GM19452 (cell line): ENCODE measurements at regions not wholly inside any gene's neighbourhood (a gene's known extent, or its start where the extent isn't known, plus 50 kb on each side); places are given as distances from the start of the nearest gene placed in this dataset.

Experiments used
- ATAC-seq: cut with Tn5 transposase; IDR thresholded peaks from one replicate; pipeline ENCODE4 v1.9.1; 2021; ENCODE audit not compliant: unreplicated experiment

DNA sequence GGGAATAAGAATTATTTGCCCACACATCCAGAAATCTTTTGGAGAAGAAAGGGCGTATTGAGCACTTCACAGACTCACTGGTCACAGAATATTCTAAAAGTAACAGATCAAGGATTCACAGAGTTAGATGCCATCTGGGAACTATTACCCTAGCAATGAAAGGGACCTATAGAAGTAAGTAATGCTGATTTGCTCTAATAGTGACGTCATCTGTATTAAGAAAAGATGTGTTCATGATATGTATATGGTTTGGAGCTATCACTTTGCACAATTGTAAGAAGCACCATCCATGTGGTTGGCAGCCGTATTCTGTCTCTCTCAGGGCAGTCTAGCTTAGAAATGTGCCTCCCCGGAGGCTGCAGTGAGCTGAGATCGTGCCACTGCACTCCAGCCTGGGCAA is 52.8 kb upstream of the SV2C start:
- ATAC-seq = no peak

DNA sequence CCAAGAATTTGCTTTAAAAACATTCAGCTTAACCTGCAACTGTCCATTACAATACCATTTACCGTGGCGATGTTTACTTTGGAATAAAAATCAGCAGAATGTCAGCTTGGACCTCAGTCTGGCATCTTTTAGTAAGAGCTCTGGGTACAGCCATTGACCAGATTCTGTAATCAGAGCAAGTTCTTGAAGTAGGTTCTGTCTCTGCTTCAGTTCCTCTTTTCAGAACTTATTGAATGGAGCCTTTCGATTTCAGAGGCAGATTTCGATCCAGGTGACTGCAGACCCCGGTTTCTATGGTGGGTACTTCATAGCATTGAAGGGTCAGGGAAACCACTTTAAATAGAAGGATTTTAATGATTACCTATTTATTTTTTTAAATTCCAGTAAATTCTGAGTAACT is 53.4 kb upstream of the SV2C start:
- ATAC-seq = no peak

DNA sequence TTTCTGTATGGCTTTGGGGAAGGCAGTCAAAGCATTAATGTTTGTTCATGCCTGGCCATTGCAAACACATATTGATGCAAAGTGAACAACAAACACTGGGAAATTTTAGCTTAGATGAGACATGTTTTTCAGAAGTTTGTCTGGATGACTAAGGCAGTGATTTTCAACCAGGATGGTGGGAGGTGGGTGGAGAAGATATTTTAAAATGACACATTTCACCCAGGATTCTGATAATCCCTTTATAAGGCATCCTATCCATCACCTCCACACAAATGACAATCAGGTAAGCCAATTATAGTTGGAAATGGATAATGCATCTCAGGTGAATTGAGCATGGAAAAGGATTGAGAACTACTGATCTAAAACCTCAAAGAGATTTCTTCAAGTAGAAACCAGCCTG is 57.4 kb upstream of the SV2C start:
- no peak for ATAC-seq

DNA sequence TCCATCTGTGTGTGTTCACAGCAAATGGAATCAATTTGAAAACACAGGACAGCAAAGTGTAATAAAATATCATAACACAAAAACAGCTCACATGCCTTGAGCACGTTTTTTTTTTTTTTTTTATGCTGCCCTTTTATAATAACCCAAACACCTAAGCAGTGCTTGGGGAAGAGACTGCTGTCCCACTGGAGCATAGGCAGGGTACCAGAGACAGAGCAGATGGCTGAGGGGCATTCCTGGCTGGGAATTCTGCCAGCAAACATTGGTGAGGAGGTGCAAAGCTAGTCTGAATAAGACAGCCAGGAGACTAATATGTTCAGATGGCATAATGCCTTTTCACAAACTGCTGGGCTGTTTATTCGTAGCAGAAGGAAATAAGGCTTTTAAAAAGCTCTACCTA is 58.1 kb upstream of the SV2C start:
- ATAC-seq = no peak

DNA sequence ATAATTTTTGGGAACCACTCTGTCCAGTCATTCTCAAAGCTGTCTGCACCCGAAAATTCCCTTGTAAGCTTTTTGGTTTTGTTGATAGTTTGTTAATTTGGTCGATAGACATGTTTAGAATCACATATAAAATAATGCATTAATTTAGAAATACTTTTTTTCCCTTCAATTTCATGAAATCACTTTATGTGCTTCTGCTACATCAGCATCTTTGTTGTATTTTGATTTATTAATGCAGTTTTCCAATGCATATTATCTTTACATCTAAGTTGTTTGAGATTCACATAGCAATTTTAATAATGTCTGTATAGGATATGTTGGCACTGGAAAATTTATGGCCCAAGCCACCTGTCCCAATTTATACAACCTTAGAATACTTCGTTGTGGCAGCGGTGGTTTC is 60.6 kb upstream of the SV2C start:
- no peak for ATAC-seq

DNA sequence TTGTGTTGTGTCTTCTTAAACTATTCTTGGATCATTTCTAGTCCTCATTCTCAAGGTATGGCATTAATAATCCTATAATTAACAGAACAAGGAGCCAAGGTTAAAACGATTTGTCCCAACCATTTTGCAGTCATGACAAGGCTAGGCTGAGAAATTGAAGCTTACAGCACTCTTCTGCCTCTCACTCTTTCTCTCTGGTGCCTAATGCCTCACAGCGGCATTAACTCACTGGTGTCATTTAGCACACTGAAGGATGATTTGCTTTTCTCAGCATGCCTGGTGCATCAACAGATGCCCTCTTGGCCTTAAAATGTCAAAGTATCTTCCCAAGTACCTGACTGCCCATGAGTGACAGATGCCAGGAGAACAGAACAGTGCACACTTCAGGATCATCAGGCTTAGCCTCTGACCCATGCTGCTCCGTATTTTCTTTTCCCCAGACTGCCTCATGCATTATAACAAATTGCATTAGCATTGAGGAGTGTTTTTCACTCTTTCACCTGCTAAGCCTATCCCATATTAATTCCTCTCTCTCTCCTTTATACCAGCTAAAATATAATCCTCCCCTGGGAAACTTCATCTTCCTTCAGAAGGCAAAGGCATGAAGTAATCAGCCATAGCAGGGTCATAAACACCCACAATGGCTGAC is 61.1 kb upstream of the SV2C start:
- ATAC-seq = no peak

DNA sequence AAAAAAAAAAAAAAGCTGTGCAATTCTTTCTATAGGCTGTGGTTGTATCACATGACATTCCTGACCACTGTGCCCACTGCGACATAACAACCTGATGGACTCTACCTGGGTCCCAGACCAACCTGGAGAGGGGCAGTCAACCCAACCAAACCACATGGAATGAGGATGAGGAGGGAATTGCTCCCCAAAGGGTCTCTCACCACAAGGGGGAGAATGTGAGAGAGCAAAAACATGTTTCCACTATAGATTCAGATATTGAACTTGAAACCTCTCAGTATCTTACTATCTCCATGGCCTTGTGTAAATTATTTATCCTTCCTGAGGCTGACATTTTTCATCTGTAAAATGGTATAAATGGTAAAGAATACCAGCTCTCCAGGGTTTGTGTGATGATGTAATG is 66.9 kb upstream of the SV2C start:
- no peak for ATAC-seq

DNA sequence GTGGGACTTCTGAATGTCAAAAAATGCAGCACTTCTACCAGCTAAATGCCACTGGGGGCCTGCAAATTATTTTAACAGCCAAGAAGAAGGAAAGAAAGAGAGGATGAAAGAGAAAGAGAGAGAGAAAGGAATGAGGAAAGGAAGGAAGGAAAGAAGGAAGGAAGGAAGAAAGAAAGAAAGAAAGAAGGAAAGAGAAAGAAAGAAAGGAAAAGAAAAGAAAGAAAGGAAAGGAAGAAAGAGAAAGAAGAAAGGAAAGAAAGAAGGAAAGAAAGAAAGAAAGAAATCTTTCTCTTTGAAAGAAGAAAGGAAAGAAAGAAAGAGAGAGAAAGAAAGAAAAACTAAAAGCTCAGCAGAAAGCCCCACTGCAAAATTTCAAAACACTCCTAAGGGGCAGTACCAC is 69.2 kb upstream of the SV2C start:
- no peak for ATAC-seq

DNA sequence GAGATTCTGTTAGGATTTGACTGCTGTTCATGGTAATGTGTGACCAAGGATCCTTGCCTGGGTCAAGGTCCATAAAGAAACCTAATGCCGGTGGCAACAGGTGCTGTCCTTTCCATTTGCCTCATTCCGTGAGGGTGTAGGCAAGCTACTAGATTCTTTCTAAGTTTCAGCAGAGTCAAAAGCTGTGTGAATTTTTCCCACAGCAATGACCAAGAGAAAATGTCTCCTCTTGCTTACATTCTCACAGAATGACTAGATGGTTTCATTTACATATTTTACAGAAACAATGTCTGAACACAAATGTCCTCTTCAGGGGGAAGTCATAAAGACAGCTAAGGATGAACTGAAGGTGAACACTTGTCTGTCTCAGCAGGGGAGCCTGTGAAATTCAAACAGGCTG is 75.3 kb upstream of the SV2C start:
- ATAC-seq = no peak

DNA sequence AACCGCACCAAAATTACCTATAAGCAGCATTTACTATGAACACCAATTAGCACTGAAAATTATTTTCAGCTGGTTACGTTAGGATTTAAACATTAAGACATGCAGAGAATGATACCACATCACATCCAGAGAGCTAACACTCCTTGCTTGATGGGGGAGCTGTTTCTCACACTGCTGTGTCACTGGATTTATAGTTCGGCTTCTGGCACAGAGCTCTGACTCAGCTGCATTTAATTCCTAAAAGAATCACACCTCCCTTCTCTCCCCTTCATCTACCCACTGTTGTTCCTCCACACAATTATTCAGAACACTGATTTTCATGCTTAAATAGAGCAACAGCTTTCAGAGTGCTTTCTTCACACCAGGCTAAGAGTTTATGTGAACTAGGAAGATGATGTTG is 82.6 kb upstream of the SV2C start:
- no peak for ATAC-seq

DNA sequence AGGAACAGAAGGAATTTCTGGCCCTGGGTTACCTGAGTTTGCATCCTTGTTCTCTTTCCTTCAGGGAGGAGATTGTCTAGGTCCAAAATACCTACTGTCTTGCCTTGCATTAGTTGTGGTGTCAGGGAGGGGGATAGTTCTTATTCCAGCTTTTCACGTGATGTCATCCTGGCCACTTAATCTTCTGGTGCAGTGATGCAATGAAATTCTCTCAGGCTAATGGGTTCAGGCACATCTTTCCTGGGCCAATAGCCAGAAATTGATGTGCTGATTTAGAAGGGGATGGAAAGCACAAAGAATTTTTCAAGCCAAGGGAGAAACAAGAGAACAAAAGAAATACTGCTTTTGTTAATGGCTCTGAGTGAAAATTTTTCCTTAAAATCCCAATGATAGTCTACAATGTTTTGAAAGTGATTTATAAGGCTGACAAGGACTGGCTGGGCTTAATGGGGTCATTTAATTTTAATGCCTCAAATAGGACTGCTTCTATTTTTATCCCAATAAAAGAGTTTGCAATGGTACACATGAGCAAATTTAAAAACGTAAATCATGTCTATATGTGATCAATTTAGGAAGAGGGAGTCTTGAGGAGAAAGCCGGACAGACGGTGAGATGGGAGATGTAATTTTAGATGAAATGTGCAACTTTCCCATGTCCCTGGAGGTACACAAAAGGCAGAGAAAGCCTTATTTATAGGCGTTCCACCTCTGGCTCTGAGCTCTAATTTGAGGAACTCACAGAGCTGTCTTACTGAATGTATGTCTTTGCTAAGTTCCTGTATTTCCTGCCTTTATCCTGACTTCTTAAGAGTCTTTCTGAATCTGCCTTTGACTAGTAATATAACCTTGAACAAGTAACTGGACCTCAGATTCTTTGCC is 89.3 kb upstream of the SV2C start:
- no peak for ATAC-seq

DNA sequence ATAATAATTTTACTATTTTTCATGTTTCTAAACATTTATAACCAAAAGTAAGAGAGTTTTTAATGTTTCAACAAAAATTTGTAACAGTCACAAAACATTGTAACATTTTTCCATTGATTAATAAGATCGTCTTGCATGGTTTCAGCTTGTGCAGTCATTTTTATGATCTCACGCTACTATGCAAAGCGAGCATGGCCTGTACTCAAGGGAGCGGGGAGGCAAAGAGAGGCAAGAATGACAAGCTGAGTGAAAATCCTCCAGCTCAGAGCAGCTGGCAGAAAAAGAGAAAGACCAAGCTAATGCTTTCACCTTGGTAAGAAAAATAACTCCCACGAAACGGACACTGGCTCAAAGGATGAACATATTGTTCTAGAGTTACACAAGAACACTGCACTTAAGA is 90.0 kb upstream of the SV2C start:
- ATAC-seq = no peak

DNA sequence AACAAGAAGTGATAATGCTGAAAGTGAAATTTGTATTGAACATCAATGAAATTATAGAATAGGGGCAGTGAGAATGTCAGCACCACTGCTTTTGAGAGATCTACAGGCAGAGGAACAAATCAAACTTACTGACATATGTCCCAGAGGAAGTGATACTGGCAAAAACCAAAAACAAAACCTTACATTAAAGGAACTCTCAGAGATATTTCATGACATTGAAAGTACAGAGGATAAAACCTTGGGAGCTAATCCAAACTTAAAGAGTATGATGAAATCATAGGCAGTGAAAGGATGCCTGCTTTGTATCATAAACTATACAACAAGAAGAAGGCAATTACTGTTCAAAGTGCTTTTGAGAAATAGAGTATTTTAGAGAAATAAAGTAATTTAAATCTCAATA is 90.4 kb upstream of the SV2C start:
- no peak for ATAC-seq

DNA sequence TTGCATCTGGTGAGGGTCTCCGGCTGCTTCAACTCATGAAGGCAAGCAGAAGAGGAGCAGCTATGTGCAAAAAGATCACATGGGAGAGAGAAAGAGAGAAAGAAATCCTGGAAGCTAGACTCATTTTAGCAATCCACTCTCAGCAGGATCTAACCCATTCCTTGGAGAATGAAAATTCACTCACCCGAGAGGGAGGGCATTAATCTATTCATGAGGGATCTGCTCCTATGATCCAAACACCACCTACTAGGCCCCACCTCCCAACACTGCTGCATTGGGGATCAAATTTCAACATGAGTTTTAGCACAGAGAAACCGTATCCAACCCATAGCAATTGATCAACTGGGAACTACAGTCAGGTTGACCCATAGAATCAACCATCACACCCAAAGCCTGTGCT is 98.1 kb upstream of the SV2C start:
- ATAC-seq = no peak

DNA sequence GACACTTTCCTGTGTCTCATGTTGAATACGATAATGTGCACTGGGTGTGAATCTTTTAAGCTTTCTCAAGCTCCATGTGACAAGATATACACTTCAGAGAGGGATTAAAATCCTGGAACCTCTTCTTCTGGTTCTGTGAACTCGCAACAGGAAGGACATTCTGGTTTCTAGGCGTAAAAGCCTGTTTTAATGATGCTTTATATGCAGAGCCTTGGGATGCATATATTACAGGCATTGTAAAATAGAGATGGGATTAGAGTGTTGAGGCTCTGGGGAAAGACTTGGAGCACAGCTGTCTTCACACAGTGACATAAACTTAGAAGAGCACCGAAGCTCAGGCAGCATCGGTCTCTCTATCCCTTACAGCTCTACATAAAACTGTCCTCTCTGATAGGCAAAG is 107.7 kb upstream of the SV2C start:
- ATAC-seq = no peak

DNA sequence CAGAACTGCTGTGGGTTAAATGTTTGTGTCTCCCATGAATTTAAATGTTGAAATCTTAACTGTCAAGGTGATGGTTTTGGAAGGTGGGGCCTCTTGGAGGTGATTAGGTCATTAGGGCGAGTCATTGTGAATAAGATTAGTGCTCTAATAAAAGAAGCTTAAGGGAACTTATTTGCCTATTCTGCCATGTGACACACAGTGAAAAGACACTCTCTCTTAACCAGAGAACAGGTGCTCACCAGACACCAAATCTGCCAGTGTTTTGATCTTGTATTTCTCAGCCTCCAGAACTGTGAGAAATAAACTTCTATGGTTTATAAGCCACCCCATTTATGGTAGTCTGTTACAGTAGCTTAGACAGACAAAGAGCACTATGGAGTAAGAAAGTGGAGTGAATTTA is 117.9 kb upstream of the SV2C start:
- no peak for ATAC-seq

DNA sequence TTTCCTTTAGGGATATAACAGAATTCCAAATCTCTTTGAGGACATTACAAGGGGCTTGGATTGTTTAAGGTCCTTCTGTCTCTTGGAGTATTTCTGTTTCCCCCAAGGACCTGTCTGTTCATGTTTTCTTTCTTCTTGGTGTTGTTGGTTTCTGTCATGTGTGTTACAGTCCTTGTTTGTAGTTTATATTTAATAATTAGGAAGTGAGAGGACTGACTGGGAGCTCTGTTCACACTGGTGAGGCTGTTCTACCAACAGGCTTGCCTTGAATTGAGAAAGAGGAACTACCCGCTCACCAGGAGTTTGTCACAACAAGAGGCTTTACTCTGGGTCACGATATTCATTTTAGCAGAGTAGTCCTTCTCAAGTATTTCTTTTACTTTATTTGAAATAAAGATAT is 119.2 kb upstream of the SV2C start:
- ATAC-seq = peak; percentile 55

DNA sequence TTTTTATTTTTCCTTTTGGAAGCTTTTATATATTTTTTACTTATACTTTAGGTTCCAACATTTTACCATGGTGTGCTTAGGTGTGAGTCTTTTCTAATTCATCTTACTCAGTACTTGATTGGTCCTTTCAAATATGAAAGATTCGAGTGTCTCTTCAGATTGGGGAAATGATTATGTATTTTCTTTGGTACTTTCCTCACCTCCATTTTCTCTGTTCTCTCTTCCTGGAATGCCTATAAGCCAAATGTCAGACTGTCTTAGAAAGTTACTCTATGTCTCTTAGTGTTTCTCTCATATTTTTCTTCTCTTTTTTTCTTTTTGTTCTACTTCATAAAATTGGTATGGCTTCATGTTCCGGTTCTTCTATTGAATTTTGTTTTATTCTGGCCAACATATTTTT is 119.6 kb upstream of the SV2C start:
- no peak for ATAC-seq

DNA sequence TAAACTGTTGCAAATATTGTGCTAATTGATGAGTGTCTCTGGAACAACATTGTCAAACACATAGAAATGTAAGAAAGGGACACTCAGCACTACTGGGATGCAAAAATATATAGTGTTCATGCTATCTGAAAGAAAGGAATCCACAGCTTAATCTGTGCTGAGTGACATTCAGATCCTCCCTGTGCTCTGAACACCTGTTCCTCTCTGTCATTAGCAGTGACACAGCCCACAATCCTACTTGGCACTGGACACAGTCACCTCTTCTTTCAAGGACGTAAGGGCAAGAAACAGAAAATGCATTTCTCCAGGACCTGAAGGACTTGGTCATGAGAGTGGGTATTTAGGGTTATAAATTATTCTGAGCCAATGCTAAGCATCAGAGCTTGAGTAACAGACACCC is 121.4 kb upstream of the SV2C start:
- no peak for ATAC-seq

DNA sequence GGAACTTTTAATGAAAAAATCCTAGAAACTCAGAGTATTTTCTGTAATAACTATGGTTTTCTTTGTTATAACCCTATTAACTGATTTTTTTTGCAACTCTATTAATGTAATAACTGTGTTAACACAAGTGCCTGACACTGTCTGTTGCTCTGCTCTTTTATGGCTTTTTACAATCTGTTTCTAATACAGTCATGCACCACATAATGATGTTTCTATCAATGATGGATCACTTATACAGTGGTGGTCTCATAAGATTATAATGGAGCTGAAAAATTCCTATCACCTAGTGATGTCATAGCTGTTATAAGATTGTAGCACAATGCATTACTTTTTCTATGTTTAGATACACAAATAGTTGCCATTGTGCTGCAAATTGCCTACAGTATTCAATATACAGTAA is 123.1 kb upstream of the SV2C start:
- no peak for ATAC-seq

DNA sequence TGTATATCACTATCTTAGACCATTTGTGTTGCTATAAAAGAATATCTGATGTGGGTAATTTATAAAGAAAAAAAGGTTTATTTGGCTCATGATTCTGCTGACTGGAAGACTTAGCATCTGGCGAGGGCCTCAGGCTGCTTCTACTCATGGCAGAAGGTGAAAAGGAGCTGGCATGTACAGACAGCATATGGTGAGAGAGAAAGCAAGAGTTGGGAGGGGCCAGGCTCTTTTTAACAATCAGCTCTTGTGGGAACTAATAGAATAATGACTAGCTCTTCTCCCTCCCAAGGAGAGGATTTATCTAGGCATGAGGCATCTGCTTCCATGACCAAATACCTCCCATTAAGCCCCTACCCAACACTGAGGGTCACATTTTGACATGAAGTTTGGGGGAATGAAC is 130.2 kb upstream of the SV2C start:
- ATAC-seq = no peak

DNA sequence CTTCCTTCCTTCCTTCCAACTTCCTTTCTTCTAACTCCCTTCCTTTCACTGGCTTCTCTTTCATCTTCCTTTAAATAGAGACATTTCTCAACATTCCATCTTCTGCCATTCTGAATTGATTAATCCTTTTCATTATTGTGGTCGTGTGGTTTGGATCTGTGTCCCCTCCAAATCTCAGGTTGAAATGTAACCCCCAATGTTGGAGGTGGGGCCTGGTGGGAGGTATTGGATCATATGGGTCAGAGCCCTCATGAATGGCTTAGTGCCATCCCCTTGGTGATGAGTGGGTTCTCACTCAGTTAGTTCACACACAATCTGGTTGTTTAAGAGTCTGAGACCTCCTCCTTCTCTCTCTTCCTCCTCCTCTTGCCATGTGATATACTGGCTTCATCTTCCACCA is 130.9 kb upstream of the SV2C start:
- no peak for ATAC-seq

DNA sequence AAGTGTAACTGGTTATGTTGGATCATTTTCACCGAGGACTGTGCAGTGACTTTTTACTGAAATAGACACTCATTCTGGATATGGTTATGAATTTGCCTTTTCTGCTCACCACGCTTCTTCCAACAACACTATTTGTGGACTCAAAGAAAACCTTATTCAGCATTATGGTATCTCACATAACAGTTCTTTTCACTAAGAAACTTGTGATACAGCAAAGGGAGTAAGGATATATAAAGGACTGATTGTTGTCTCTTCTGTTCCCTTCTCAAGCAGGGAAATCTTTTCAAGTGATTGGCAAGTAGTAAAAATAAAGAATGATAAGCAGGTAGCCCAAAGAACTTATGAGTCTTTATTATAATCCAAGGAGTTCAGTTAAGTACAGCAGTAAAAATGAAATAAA is 131.5 kb upstream of the SV2C start:
- no peak for ATAC-seq
